ENCODE measurements at regions not wholly inside any gene's neighbourhood (a gene's known extent, or its start where the extent isn't known, plus 50 kb on each side); places are given as distances from the start of the nearest gene placed in this dataset.

- H2BK120ac ChIP-seq (replicated peaks; ENCODE audit: low read depth, low read length) = no peak overlapping the region
- no peak overlapping the region for H2BK12ac ChIP-seq (ENCODE audit: low read depth, low read length)
- ChIA-PET POLR2A (ENCODE audit: partially characterized antibody) (no interaction called here), CTCF (ENCODE audit: partially characterized antibody) (interaction anchor here (0.7 to 2.0 kb wide), 8 partner anchors 17 to 88 kb away, joined by 3 to 6 read pairs (median 3); partner anchors contain the start of gene IL6)
- H2AFZ ChIP-seq (ENCODE audit: low read length) = no peak overlapping the region
- H4K5ac ChIP-seq (ENCODE audit: insufficient read length, low read depth, low read length) = no peak overlapping the region
- DNase-seq (ENCODE audit: low read depth in 1 of 2, low spot score in 2 of 2) (no peak), FAIRE-seq (no peak)
- no peak overlapping the region for H3K18ac ChIP-seq (ENCODE audit: extremely low read depth, low read length)
- no peak overlapping the region for H3K4me3 ChIP-seq (ENCODE audit: extremely low read depth in 1 of 4, insufficient read depth in 2 of 4, low read depth in 3 of 4, low read length in 4 of 4)
- H3K9me3 ChIP-seq (ENCODE audit: insufficient read depth in 2 of 2, low read depth in 1 of 2, low read length in 1 of 2) = peaks cover 0 to 6% of the 10 kb centered on the region in 2 experiments; a peak in 1 of 4 replicates
- no peak overlapping the region for H3K9ac ChIP-seq (replicated peaks in 1 of 4; ENCODE audit: extremely low read depth in 1 of 4, low read depth in 3 of 4, low read length in 3 of 4)
- H3K4me1 ChIP-seq (replicated peaks in 1 of 4; ENCODE audit: control insufficient read depth in 3 of 4, insufficient read depth in 4 of 4, low read length in 3 of 4) = no peaks in the 10 kb centered on the region
- no peak overlapping the region for H3K27ac ChIP-seq (ENCODE audit: low read depth, low read length)
- WGBS, 2 experiments (ENCODE audit: extremely low coverage in 1 of 2, insufficient coverage in 1 of 2, insufficient read length in 1 of 2, insufficient replicate concordance in 2 of 2, low coverage in 1 of 2, low lambda C conversion rate in 2 of 2, missing lambda C conversion rate in 1 of 2) = 87% methylated on average over 4 of the region's 4 CpGs; no CpG with 5 or more reads in 1 of the 2 experiments
- H2BK20ac ChIP-seq (ENCODE audit: low read length) = no peak overlapping the region
- no peaks in the 10 kb centered on the region for H3K23me2 ChIP-seq (ENCODE audit: low read depth, low read length)
- no peak overlapping the region for H2AK5ac ChIP-seq (ENCODE audit: low read depth, low read length)
- no peaks in the 10 kb centered on the region for H3K79me1 ChIP-seq (ENCODE audit: low read depth, low read length)
- no peak overlapping the region for H4K91ac ChIP-seq (replicated peaks; ENCODE audit: insufficient read length, low read length)
- no peaks in the 10 kb centered on the region for H4K20me1 ChIP-seq (replicated peaks in 1 of 2; ENCODE audit: control insufficient read depth in 1 of 2, insufficient read depth in 2 of 2, low read length in 2 of 2)
- H2BK15ac ChIP-seq (ENCODE audit: low read length) = no peak overlapping the region
- no peak overlapping the region for H3K56ac ChIP-seq (replicated peaks; ENCODE audit: insufficient read length, low read depth, low read length)
- H3K4me2 ChIP-seq (ENCODE audit: insufficient read depth in 1 of 2, low read depth in 2 of 2, low read length in 2 of 2) = no peak overlapping the region
- no peaks in the 10 kb centered on the region for H3K27me3 ChIP-seq (replicated peaks in 1 of 4; ENCODE audit: control insufficient read depth in 3 of 4, extremely low read depth in 1 of 4, insufficient read depth in 3 of 4, low read length in 3 of 4)
- no peaks in the 10 kb centered on the region for H3K79me2 ChIP-seq (ENCODE audit: control insufficient read depth in 1 of 2, insufficient read depth in 2 of 2, low read length in 2 of 2)
- H3K4ac ChIP-seq (replicated peaks; ENCODE audit: insufficient read length, low read depth, low read length) = no peak overlapping the region
- H4K8ac ChIP-seq (ENCODE audit: extremely low read depth, insufficient read depth, low read length) = no peak overlapping the region
- H3K36me3 ChIP-seq (ENCODE audit: control insufficient read depth in 2 of 4, insufficient read depth in 4 of 4, low read length in 3 of 4) = no peaks in the 10 kb centered on the region
- H3K23ac ChIP-seq (ENCODE audit: insufficient read length) = no peak overlapping the region
- no peak overlapping the region for H2BK5ac ChIP-seq (ENCODE audit: low read depth, low read length)
- no peak overlapping the region for H3K14ac ChIP-seq (ENCODE audit: insufficient read length)
- no peak for TF ChIP-seq TAF1 (IDR thresholded peaks at IDR 0.05; ENCODE audit: low read depth, low read length)
- TF ChIP-seq EP300 (IDR thresholded peaks at IDR 0.05; ENCODE audit: borderline replicate concordance in 1 of 2, low read depth in 2 of 2, low read length in 2 of 2) = no peak
- TF ChIP-seq JUND (IDR thresholded peaks at IDR 0.05; ENCODE audit: low read length) = no peak
- TF ChIP-seq KDM4A (IDR thresholded peaks at IDR 0.05; ENCODE audit: low read depth, low read length, severe bottlenecking) = no peak
- TF ChIP-seq SIRT6 (IDR thresholded peaks at IDR 0.05; ENCODE audit: low read length) = no peak
- TF ChIP-seq CREB1 (IDR thresholded peaks at IDR 0.05) = no peak
- no peak for TF ChIP-seq KDM5A (IDR thresholded peaks at IDR 0.05; ENCODE audit: low read length)
- no peak for TF ChIP-seq SUZ12 (IDR thresholded peaks at IDR 0.05; ENCODE audit: low read length)
- no peak for TF ChIP-seq SIX5 (IDR thresholded peaks at IDR 0.05; ENCODE audit: low read depth, low read length)
- TF ChIP-seq NANOG (IDR thresholded peaks at IDR 0.05; ENCODE audit: insufficient read depth, low read depth, low read length, poor library complexity, severe bottlenecking) = no peak
- TF ChIP-seq POU5F1 (IDR thresholded peaks at IDR 0.05; ENCODE audit: low read depth, low read length) = no peak
- TF ChIP-seq GTF2F1 (IDR thresholded peaks at IDR 0.05; ENCODE audit: borderline replicate concordance, low read depth, low read length) = no peak
- TF ChIP-seq EGR1 (IDR thresholded peaks at IDR 0.05; ENCODE audit: borderline replicate concordance, low read depth, low read length) = no peak
- TF ChIP-seq, protein P1, sequence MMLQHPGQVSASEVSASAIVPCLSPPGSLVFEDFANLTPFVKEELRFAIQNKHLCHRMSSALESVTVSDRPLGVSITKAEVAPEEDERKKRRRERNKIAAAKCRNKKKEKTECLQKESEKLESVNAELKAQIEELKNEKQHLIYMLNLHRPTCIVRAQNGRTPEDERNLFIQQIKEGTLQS (IDR thresholded peaks at IDR 0.05; ENCODE audit: insufficient read depth, low read depth, low read length) = no peak
Measured at GRCh38 chr7:22639396-22639795, 87.6 kb upstream of the IL6 start.
